Endometrium (tissue), 2 donors: ENCODE measurements at regions not wholly inside any gene's neighbourhood (a gene's known extent, or its start where the extent isn't known, plus 50 kb on each side); places are given as distances from the start of the nearest gene placed in this dataset.
"Not testable (repeated sequence)": the region's sequence is repeated elsewhere in the genome, so short reads cannot be mapped to it uniquely, and the experiment has no call there.

Source experiments
- FAIRE-seq: peaks from 2 replicates; lab custom pipeline; 2012; peaks lifted over from hg19 to GRCh38; lab: Jason Lieb, UNC
- donor health status: control.
- donor health status: control.

- no peak for FAIRE-seq
Observed at GRCh38 chr7:131792311-131792710, 235.9 kb upstream of the PODXL start.

- FAIRE-seq, result no peak
Observed at GRCh38 chr7:131787101-131787500, 230.7 kb upstream of the PODXL start.

- FAIRE-seq, result no peak
Observed at GRCh38 chr7:131786204-131786603, 229.8 kb upstream of the PODXL start.

GRCh38 chr7:131778601-131779000 is 222.2 kb upstream of the PODXL start:
- FAIRE-seq, result no peak

GRCh38 chr7:131774419-131775220 is 218.2 kb upstream of the PODXL start:
- no peak for FAIRE-seq

- FAIRE-seq, result no peak
Observed at GRCh38 chr7:131773413-131773812, 217.0 kb upstream of the PODXL start.

GRCh38 chr7:131769241-131769640 is 212.8 kb upstream of the PODXL start:
- FAIRE-seq, result no peak

- no peak for FAIRE-seq
Observed at GRCh38 chr7:131767591-131767990, 211.2 kb upstream of the PODXL start.

- no peak for FAIRE-seq
Observed at GRCh38 chr7:131765575-131765974, 209.1 kb upstream of the PODXL start.

- FAIRE-seq, result no peak
Observed at GRCh38 chr7:131764143-131764775, 207.8 kb upstream of the PODXL start.

GRCh38 chr7:131762753-131763152 is 206.3 kb upstream of the PODXL start:
- FAIRE-seq, result no peak

GRCh38 chr7:131755801-131756200 is 199.4 kb upstream of the PODXL start:
- not testable (repeated sequence) for FAIRE-seq

GRCh38 chr7:131753620-131754222 is 197.3 kb upstream of the PODXL start:
- no peak for FAIRE-seq

- no peak for FAIRE-seq
Observed at GRCh38 chr7:131747658-131748232, 191.3 kb upstream of the PODXL start.

- FAIRE-seq, result no peak
Observed at GRCh38 chr7:131745390-131746248, 189.2 kb upstream of the PODXL start.

- no peak for FAIRE-seq
Observed at GRCh38 chr7:131741446-131741845, 185.0 kb upstream of the PODXL start.

- no peak for FAIRE-seq
Observed at GRCh38 chr7:131737746-131738465, 181.5 kb upstream of the PODXL start.

- FAIRE-seq, result no peak
Observed at GRCh38 chr7:131735101-131735500, 178.7 kb upstream of the PODXL start.

- FAIRE-seq, result no peak
Observed at GRCh38 chr7:131733604-131734003, 177.2 kb upstream of the PODXL start.

GRCh38 chr7:131727189-131727588 is 170.8 kb upstream of the PODXL start:
- no peak for FAIRE-seq

- no peak for FAIRE-seq
Observed at GRCh38 chr7:131726686-131727085, 170.3 kb upstream of the PODXL start.
